ENCODE measurements at regions not wholly inside any gene's neighbourhood (a gene's known extent, or its start where the extent isn't known, plus 50 kb on each side); places are given as distances from the start of the nearest gene placed in this dataset.

GRCh38 chr17:14805348-14805747, 459.8 kb downstream of the PMP22 start:
- TF ChIP-seq NR2C2 (CRISPR knock-in tag; IDR thresholded peaks at IDR 0.05; ENCODE audit: borderline replicate concordance) (no peak), CTCF (CRISPR knock-in tag; IDR thresholded peaks at IDR 0.05) (peak; percentile 42), ZNF460 (CRISPR knock-in tag; IDR thresholded peaks at IDR 0.05; ENCODE audit: borderline replicate concordance) (no peak)

Data from HepG2 (cell line).